NCI-H1694 treated with DMSO at 0.1 percent for 48 hours (cell line): ENCODE measurements at regions not wholly inside any gene's neighbourhood (a gene's known extent, or its start where the extent isn't known, plus 50 kb on each side); places are given as distances from the start of the nearest gene placed in this dataset.
"Not testable (repeated sequence)": the region's sequence is repeated elsewhere in the genome, so short reads cannot be mapped to it uniquely, and the experiment has no call there.

ENCODE experiments used
- DNase-seq: peaks from one replicate; lab custom pipeline; 2025; lab: John Stamatoyannopoulos, UW

DNA sequence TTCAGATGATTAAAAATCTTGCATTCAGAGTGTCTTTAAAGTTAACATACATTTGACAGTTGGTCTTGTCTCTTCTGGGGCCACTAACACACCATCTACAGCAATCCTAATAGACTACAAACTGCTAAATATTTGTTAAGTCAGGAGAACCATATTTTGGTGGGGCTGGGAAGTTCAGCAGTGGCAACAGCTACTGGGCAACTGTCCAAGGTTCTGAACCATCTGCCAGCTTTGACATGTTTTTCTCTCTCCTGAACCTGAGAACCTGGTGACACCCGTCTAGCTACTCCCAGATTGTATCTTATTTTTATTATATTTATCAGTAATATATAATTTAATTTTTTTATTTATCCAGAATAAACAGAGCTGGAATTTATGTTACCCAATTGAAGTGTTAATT, 199.0 kb upstream of the DPYD start:
- DNase-seq, result peak; percentile 97

DNA sequence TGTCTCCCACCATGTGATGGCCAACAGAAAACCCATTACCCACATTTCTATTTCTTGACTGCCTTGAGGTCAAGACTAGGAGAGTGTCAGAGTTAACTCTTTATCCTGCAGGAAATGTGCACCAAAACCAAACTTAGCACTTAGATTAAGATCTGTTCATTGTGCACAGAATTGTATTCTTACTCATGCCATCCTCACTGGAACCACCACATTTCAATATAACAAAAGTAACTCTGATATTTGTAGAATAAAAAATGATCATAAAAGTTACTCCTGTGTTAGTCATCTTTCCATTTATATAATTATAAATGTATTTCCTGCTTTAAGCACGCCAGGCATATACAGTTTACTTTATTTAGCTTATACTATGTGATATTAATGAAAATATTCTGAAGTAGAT, 193.0 kb upstream of the DPYD start:
- no peak for DNase-seq

- no peak for DNase-seq
These were observed 191.8 kb upstream of the DPYD start for GRCh38 chr1:98112626-98113025.

DNA sequence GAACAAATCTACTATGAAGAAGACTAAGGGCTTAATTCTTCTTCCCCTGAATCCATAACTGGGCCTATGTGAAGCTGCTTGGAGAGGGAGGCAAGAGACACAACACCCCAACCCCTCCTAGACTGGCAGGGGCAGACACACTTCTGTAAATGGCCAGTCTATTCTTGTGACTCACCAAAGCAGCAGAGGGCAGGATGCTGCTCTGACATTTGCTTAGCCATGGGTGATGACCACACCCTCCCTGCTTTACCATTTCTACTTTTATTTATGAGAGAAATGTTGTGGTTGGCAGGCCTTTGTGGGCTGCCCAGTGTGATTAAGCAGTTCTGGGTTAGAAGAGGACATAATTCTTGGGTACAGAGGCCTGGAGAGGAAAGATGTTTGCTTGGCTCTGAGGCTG, 189.8 kb upstream of the DPYD start:
- DNase-seq, result no peak

DNA sequence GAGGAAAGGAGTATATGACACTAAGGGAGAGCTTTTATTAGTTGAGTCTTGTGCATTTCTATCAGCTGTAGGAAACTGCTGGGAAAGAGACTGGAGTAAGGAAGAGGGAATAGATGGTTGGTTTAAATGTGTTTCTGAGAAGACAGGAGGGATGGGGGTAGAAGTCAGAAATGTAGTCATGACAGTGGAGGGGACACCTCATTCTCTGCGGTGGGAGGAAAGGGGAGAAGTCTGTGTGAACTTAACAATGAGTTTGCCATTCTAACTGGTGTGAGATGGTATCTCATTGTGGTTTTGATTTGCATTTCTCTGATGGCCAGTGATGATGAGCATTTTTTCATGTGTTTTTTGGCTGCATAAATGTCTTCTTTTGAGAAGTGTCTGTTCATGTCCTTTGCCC, 187.5 kb upstream of the DPYD start:
- not testable (repeated sequence) for DNase-seq

- no peak for DNase-seq
These were observed 186.4 kb upstream of the DPYD start for GRCh38 chr1:98107256-98107655.

- DNase-seq, result peak; percentile 94
These were observed 183.5 kb upstream of the DPYD start for GRCh38 chr1:98104289-98104688.

DNA sequence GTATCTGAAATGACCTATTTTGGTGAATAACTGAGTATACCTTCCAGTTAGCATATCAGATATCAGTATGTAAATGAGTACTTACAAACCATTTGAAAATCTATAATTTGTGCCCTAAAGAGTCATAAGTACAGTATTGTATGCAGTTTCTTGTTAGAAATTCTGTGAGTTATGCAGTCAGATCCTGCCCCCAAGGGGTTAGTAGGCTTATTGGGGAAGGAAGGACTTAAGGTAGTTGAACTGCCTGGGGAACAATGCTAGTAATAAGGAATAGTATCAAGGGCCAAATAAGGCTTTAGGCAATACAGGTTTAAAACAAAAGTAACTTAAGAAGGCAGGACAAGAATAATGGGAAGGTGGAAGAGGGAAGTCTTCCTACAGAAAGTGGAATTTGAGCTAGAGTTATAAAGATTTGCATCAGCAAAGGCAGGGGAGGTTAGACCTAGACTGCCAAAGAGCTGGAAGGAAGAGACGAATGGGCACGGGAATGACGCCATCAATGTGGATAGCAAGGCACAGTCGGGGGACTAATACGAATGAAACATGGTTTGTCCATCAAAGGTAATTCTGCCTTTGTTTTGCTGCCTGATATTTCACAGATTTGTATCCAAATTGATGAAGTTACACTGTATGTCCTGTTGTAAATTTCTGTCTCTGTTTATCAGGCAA, 182.9 kb upstream of the DPYD start:
- no peak for DNase-seq

DNA sequence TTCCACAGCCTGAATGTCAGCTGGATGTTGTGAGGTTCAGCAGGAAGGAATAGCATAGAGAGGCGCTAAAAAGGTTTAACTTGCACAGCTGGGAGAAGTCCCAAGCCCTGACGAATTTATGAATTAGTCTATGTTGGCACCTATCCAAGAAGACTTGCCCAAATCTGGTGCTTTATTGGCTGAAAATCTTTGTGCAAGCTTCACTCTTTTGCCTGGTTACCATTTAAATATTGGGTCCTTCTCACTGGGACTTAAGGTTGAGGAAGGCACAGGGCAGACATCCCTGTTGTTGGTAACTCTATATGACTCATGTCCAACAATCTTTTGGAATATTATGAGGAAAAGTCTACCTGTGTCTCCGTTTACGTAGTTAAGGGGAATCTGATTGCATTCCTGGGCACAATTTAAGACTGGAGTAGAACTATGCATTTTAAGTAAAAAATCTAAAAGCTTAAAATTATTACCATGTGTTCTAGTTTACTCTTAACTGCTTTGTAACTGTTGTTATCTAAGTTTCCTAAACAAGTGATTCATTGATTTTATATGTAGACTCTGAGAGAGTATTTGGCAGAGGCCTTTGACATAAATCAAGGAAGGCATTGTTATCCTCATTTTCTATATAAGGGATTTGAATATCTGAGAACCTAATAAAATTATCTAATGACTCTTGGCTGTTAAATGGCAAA, 181.7 kb upstream of the DPYD start:
- peak; percentile 58 for DNase-seq

DNA sequence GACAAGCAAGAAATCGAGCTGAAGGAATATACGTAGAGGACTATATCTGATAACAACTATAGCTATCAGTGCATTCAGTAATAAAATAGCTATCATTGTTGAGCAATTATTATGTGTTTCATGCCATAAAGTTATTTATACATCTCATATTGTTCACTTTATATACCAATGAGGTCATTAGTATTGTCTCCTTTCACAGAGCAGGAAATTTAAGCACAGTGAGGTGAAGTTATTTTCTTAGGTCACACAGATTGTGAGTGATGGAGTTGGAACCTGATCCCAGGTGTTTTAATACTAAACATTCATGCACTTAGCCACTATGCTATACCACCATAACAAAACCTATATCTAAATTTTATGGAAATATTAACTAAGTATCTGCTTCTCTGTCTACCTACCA, 180.5 kb upstream of the DPYD start:
- DNase-seq, result no peak

DNA sequence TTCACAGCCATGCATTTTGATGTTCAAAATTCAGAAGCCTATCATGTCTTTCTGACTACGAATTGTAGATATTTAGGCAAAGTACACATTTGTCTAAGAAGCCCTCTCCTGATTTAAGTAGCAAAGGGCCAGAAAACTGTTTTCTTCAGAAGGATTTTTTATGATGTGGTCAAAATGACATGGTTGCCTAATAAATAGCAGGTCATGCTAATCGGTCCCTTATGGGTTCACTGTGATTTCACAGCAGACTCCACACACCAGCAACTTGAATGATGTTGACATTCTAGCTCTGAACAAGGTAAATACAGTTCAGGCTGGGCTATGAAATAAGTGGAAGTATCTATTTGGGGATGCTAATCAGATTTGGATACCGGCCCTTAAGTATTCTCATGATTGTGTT, 178.7 kb upstream of the DPYD start:
- DNase-seq, result no peak

GRCh38 chr1:98098473-98098872, 177.6 kb upstream of the DPYD start:
- no peak for DNase-seq

GRCh38 chr1:98090351-98090750, 169.5 kb upstream of the DPYD start:
- no peak for DNase-seq

DNA sequence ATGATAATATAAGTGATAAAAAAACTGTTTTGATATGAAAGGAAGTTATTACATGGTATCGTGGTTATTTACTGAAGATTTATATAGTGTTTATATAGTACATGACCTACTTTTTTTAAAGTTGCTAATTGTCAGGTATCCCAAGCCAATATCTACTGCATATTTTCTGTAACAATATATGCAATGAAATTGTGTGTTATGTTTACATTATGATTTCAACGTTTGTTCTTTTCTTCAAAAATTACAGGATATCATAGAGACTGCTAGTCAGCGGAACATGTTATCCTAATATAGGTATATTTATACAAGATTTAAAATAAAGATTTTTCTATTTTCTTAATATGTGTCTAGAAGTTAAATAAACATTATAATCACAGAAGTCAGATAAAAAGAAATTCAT, 167.5 kb upstream of the DPYD start:
- no peak for DNase-seq

GRCh38 chr1:98086796-98087441, 166.1 kb upstream of the DPYD start:
- no peak for DNase-seq

DNA sequence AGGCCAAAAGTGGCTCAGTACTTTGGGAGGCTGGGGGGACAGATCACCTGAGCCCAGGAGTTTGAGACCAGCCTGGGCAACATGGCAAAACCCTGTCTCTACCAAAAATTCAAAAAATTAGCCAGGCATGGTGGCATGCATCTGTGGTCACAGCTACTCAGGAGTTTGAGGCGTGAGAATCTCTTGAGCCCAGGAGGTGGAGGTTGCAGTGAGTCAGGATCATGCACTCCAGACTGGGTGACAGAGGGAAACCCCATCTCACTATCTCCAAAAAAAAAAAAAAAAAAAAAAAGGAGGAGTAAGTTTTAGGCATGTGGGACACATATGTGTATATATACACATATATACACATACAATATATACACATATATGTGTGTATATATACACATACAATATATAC, 165.3 kb upstream of the DPYD start:
- DNase-seq, result no peak

- no peak for DNase-seq
These were observed 163.4 kb upstream of the DPYD start for GRCh38 chr1:98084188-98084587.

DNA sequence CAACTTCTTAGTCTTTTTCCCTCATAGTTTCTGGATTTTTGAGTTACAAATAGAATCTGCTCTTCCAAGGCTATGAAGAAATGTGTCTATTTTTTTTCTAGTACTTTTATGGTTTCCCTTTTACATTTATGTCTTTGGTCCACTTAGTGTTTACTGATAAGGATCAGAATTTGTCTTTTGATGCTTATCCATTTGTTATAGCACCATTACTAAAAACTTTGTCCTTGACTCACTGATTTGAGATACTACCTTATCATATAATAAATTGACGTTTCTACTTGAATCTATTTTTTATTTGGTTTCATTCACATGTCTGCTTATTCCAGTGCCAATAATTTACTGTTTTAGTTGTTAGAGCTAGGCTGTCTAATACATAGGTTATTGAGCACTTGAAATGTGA, 161.1 kb upstream of the DPYD start:
- no peak for DNase-seq

- no peak for DNase-seq
These were observed 157.8 kb upstream of the DPYD start for GRCh38 chr1:98078596-98078995.

DNA sequence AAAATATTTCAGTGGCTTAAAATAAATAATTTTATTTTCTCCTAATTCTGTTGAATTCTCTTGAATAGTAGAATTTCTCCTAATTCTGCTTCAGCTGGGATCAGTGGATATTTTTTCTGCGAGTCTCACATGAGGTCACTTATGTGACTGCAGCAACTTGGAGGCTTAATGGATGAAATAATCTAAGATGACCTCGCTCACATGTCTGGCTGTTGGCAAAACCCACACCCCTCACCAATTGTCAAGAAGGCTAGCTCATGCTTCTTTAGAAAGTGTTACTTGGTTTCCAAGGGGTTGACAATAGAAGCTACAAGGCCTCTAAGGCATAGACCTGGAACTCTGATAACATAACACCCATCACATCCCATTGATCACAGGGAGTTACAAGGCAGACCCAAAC, 156.9 kb upstream of the DPYD start:
- no peak for DNase-seq

DNA sequence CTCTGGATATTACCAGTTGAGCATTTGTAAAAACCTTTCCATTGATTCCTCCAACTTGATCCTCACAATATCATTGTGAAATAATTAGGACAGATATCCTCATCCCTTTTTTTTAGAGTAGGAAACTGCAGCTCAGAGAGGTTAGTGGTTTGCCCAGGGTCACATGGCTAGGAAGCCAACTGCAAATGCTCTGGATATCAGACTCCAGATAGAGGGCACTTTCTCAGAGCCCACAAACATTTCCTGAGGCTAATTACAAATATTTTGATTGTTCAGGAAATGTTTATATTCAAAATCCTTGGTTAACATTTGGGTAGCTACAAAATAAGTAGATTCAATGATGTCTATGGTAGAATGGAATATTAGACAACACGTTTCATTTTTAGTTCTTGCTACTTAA, 154.8 kb upstream of the DPYD start:
- no peak for DNase-seq

GRCh38 chr1:98073823-98074222, 153.0 kb upstream of the DPYD start:
- DNase-seq, result no peak

- no peak for DNase-seq
These were observed 152.3 kb upstream of the DPYD start for GRCh38 chr1:98073106-98073505.

GRCh38 chr1:98072047-98072446, 151.2 kb upstream of the DPYD start:
- no peak for DNase-seq
